ENCODE measurements at regions not wholly inside any gene's neighbourhood (a gene's known extent, or its start where the extent isn't known, plus 50 kb on each side); places are given as distances from the start of the nearest gene placed in this dataset.

DNA sequence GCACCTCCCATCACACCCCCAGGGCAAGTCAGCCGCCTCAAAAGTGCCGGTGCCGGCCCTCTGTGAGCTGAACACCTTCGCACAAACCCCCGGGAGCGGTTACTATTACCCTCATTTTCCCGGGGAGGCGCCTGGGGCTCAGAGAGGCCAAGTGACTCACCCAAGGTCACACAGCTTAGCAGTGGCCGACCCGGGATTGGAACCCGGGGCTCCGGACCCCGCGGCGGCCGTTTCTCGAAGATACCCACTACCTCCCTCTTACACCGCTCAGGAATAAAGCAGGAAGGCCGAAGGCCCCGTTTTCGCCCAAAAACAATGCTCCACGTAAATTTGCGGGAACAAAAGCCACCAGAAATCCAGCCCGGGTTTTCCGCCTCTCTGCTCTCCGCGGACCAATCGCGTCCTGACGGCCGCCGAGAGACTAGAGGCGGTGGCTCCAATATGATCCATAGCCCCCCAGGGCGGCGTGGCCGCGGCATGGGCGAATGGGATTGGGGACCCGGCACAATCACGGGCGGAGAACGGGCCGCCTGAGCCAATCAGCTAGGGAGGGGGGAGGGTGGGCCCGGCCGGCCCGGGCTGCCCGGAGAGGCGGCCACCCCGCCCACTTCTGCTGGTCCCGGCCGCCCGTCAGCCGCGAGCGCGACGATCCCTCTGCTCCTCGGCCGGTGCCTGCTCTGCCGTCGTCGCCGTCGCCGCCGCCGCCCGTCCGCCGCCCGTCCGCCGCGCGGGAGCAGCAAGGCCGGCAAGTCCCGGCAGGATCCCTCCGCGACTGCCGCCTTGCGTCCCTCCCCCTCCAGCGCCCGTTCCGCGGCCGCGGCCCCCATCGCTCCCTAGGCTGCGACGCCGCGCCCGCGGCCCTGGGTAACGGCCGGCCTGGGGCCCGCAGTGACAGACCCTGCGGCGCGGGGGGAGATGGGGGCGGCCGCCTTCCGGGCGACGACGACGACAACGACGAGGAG, 177.0 kb downstream of the OR4M2 start:
- CTCF ChIA-PET = no interaction called here
- Histone ChIP-seq H3K9me3 (ENCODE audit: control insufficient read depth, insufficient read depth, low read depth, low read length) (no peaks in the 10 kb centered on the region), H3K4me3 (ENCODE audit: low read depth, low read length) (no peak overlapping the region), H3K4me1 (ENCODE audit: control insufficient read depth, insufficient read depth, low read length) (no peaks in the 10 kb centered on the region), H3K36me3 (ENCODE audit: control insufficient read depth in 2 of 2, insufficient read depth in 1 of 2, low read length in 2 of 2) (no peaks in the 10 kb centered on the region), H3K27ac (ENCODE audit: extremely low read depth, low read depth, low read length) (no peak overlapping the region)
- POLR2A ChIA-PET = no interaction called here
- TF ChIP-seq ZNF843 (tag by site-specific recombination; IDR thresholded peaks at IDR 0.05) (no peak), GLIS1 (tag by site-specific recombination; IDR thresholded peaks at IDR 0.05) (no peak), KLF8 (tag by site-specific recombination; IDR thresholded peaks at IDR 0.05) (no peak), GLI2 (tag by site-specific recombination; IDR thresholded peaks at IDR 0.05; ENCODE audit: borderline replicate concordance, low read depth) (no peak), ZNF311 (tag by site-specific recombination; IDR thresholded peaks at IDR 0.05; ENCODE audit: borderline replicate concordance) (no peak), SP7 (tag by site-specific recombination; IDR thresholded peaks at IDR 0.05) (no peak), ZNF473 (tag by site-specific recombination; IDR thresholded peaks at IDR 0.05) (no peak), ZFP37 (tag by site-specific recombination; IDR thresholded peaks at IDR 0.05) (no peak), ZNF561 (tag by site-specific recombination; IDR thresholded peaks at IDR 0.05; ENCODE audit: borderline replicate concordance) (no peak), OSR2 (tag by site-specific recombination; IDR thresholded peaks at IDR 0.05) (no peak), ZSCAN23 (tag by site-specific recombination; IDR thresholded peaks at IDR 0.05) (no peak), ZNF350 (tag by site-specific recombination; IDR thresholded peaks at IDR 0.05) (no peak), BCL11B (tag by site-specific recombination; IDR thresholded peaks at IDR 0.05; ENCODE audit: low read depth) (no peak), ZNF670 (tag by site-specific recombination; IDR thresholded peaks at IDR 0.05; ENCODE audit: low read depth) (no peak)

GRCh38 chr15:22258009-22258397, 177.7 kb downstream of the OR4M2 start:
- no peaks in the 10 kb centered on the region for H3K36me3 ChIP-seq (ENCODE audit: control insufficient read depth in 2 of 2, insufficient read depth in 1 of 2, low read length in 2 of 2)
- ChIA-PET CTCF (no interaction called here), POLR2A (no interaction called here)
- no peaks in the 10 kb centered on the region for H3K4me1 ChIP-seq (ENCODE audit: control insufficient read depth, insufficient read depth, low read length)
- TF ChIP-seq, protein P1, sequence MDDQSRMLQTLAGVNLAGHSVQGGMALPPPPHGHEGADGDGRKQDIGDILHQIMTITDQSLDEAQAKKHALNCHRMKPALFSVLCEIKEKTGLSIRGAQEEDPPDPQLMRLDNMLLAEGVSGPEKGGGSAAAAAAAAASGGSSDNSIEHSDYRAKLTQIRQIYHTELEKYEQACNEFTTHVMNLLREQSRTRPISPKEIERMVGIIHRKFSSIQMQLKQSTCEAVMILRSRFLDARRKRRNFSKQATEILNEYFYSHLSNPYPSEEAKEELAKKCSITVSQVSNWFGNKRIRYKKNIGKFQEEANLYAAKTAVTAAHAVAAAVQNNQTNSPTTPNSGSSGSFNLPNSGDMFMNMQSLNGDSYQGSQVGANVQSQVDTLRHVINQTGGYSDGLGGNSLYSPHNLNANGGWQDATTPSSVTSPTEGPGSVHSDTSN (CRISPR knock-in tag; IDR thresholded peaks at IDR 0.05) = no peak
- TF ChIP-seq PATZ1 (tag by site-specific recombination; IDR thresholded peaks at IDR 0.05) = no peak
- TF ChIP-seq ZNF837 (tag by site-specific recombination; IDR thresholded peaks at IDR 0.05) = no peak
- H3K9me3 ChIP-seq (ENCODE audit: control insufficient read depth, insufficient read depth, low read depth, low read length) = no peaks in the 10 kb centered on the region
- H3K4me3 ChIP-seq (ENCODE audit: low read depth, low read length) = no peak overlapping the region
- no peak overlapping the region for H3K27ac ChIP-seq (ENCODE audit: extremely low read depth, low read depth, low read length)

DNA sequence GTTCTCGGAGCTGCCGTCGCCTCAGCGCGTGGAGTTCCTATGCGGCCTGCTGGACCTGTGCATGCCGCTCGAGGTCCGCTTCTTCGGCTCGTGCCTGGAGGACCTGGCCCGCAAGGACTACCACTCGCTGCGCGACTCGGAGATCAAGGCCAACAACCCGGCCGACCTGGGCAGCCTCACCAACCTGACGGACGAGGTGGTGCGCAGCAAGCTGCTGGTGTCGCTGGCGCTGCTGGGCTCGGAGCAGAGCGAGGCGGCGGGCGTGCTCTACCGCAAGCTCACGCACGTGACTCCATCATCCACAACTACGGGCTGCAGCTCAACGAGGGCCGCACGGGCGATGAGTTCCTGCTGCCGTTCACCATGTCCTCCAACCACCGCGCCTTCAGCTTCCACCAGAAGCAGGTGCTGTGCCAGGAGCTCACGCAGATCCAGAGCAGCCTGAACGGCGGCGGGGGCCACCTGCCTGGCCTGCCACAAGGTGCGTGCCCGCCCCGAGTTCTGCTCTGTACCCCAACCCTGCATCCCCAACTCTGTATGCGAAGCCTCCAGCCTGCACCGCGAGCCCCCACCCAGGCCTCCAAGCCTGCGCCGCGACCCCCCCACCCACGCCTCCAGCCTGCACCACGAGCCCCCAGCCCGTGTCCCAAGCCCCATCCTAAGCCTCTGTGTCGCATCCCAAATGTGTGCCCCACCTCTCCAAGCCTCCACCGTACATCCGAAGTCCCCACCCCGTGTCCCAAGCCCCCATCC, 178.2 kb downstream of the OR4M2 start:
- H3K9me3 ChIP-seq (ENCODE audit: control insufficient read depth, insufficient read depth, low read depth, low read length) = no peaks in the 10 kb centered on the region
- H3K36me3 ChIP-seq (ENCODE audit: control insufficient read depth in 2 of 2, insufficient read depth in 1 of 2, low read length in 2 of 2) = no peaks in the 10 kb centered on the region
- ChIA-PET CTCF (no interaction called here), POLR2A (no interaction called here)
- H3K27ac ChIP-seq (ENCODE audit: extremely low read depth, low read depth, low read length) = no peak overlapping the region
- no peaks in the 10 kb centered on the region for H3K4me1 ChIP-seq (ENCODE audit: control insufficient read depth, insufficient read depth, low read length)
- H3K4me3 ChIP-seq (ENCODE audit: low read depth, low read length) = no peak overlapping the region
- no peak for TF ChIP-seq ZEB2 (tag by site-specific recombination; IDR thresholded peaks at IDR 0.05)
- TF ChIP-seq ZNF140 (tag by site-specific recombination; IDR thresholded peaks at IDR 0.05) = no peak
- no peak for TF ChIP-seq PRDM1 (tag by site-specific recombination; IDR thresholded peaks at IDR 0.05)
- no peak for TF ChIP-seq ZNF510 (tag by site-specific recombination; IDR thresholded peaks at IDR 0.05; ENCODE audit: insufficient replicate concordance)
- TF ChIP-seq ZNF548 (tag by site-specific recombination; IDR thresholded peaks at IDR 0.05) = no peak
- TF ChIP-seq, protein P2, sequence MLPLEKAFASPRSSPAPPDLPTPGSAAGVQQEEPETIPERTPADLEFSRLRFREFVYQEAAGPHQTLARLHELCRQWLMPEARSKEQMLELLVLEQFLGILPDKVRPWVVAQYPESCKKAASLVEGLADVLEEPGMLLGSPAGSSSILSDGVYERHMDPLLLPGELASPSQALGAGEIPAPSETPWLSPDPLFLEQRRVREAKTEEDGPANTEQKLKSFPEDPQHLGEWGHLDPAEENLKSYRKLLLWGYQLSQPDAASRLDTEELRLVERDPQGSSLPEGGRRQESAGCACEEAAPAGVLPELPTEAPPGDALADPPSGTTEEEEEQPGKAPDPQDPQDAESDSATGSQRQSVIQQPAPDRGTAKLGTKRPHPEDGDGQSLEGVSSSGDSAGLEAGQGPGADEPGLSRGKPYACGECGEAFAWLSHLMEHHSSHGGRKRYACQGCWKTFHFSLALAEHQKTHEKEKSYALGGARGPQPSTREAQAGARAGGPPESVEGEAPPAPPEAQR (tag by site-specific recombination; IDR thresholded peaks at IDR 0.05) = no peak
- no peak for TF ChIP-seq ZNF585B (tag by site-specific recombination; IDR thresholded peaks at IDR 0.05)
- no peak for TF ChIP-seq ZNF521 (tag by site-specific recombination; IDR thresholded peaks at IDR 0.05)
- TF ChIP-seq, protein P3, sequence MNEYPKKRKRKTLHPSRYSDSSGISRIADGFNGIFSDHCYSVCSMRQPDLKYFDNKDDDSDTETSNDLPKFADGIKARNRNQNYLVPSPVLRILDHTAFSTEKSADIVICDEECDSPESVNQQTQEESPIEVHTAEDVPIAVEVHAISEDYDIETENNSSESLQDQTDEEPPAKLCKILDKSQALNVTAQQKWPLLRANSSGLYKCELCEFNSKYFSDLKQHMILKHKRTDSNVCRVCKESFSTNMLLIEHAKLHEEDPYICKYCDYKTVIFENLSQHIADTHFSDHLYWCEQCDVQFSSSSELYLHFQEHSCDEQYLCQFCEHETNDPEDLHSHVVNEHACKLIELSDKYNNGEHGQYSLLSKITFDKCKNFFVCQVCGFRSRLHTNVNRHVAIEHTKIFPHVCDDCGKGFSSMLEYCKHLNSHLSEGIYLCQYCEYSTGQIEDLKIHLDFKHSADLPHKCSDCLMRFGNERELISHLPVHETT (tag by site-specific recombination; IDR thresholded peaks at IDR 0.05) = no peak
